IMR-90 (cell line): ENCODE measurements at regions not wholly inside any gene's neighbourhood (a gene's known extent, or its start where the extent isn't known, plus 50 kb on each side); places are given as distances from the start of the nearest gene placed in this dataset.

ENCODE experiments used
- ATAC-seq: fragments of 200-7000 bp; cut with Tn5 transposase; 2 replicates; pipeline ENCODE4 v1.9.1; 2020; ENCODE audit warnings: low read depth, mild to moderate bottlenecking, moderate library complexity
- BruUV-seq: library from RNA; stranded (reverse); fragments of 400-500 nt; replicated peaks from 2 replicates; lab custom pipeline; 2021; lab: Mats Ljungman, UMichigan
- CTCF ChIA-PET: fragments of 300-600 bp; formaldehyde crosslinking; extraction: SDS; loops from one replicate; lab custom pipeline; 2021; ENCODE audit warnings: antibody characterized with exemption; lab: Yijun Ruan, JAX
- POLR2A ChIA-PET: fragments of 300-600 bp; sonication (Branson Sonifier 250); formaldehyde crosslinking; loops from one replicate; lab custom pipeline; 2022; ENCODE audit warnings: antibody characterized with exemption; ENCODE audit not compliant: unreplicated experiment; lab: Charles Lee
- DNase-seq: peaks from one replicate; pipeline ENCODE4 v3.0.0; 2013
- H2AFZ ChIP-seq: replicated peaks from 2 replicates; pipeline ENCODE3; 2013; ENCODE audit warnings: low read length, mild to moderate bottlenecking; ENCODE audit not compliant: poor library complexity
- H2AK5ac ChIP-seq: 2 replicates; pipeline ENCODE4 v1.6.1; 2013; ENCODE audit warnings: low read depth, low read length, inconsistent platforms
- H2AK9ac ChIP-seq: replicated peaks from 2 replicates; pipeline ENCODE3; 2013; ENCODE audit warnings: mild to moderate bottlenecking, low read depth, low read length, moderate library complexity; ENCODE audit not compliant: poor library complexity
- H2BK120ac ChIP-seq: 2 replicates; pipeline ENCODE4 v1.6.1; 2013; ENCODE audit warnings: low read depth, low read length, inconsistent platforms
- H2BK15ac ChIP-seq: 3 replicates; pipeline ENCODE4 v1.6.1; 2013; ENCODE audit warnings: low read depth, low read length, inconsistent platforms
- H2BK20ac ChIP-seq: 2 replicates; pipeline ENCODE4 v1.6.1; 2013; ENCODE audit warnings: low read depth, mild to moderate bottlenecking, inconsistent platforms, low read length, moderate library complexity
- H2BK5ac ChIP-seq: 2 replicates; pipeline ENCODE4 v1.6.1; 2013; ENCODE audit warnings: mild to moderate bottlenecking, low read depth, low read length, inconsistent platforms; ENCODE audit not compliant: poor library complexity, severe bottlenecking
- H3K14ac ChIP-seq: replicated peaks from 2 replicates; pipeline ENCODE4 v1.6.1; 2013; ENCODE audit warnings: low read depth, low read length, inconsistent platforms
- H3K18ac ChIP-seq: 2 replicates; pipeline ENCODE4 v1.6.1; 2013; ENCODE audit warnings: low read depth, low read length, control low read depth
- H3K23ac ChIP-seq: 2 replicates; pipeline ENCODE4 v1.6.1; 2013; ENCODE audit warnings: low read depth, low read length, inconsistent platforms
- H3K27ac ChIP-seq: 2 replicates; pipeline ENCODE4 v1.5.1; 2013; ENCODE audit warnings: mild to moderate bottlenecking, control low read depth, low read length; ENCODE audit not compliant: insufficient read depth
- H3K27me3 ChIP-seq: 2 replicates; pipeline ENCODE4 v1.6.1; 2013; ENCODE audit warnings: low read length; ENCODE audit not compliant: control insufficient read depth, insufficient read depth
- H3K36me3 ChIP-seq: 2 replicates; pipeline ENCODE4 v1.6.1; 2013; ENCODE audit warnings: low read length, mixed read lengths; ENCODE audit not compliant: control insufficient read depth, insufficient read depth
- H3K4ac ChIP-seq: 2 replicates; pipeline ENCODE4 v1.6.1; 2013; ENCODE audit warnings: low read depth, low read length, inconsistent platforms
- H3K4me1 ChIP-seq: 2 replicates; pipeline ENCODE4 v1.6.1; 2013; ENCODE audit warnings: low read length, mixed read lengths; ENCODE audit not compliant: control insufficient read depth, insufficient read depth
- H3K4me2 ChIP-seq: 2 replicates; pipeline ENCODE4 v1.6.1; 2013; ENCODE audit warnings: low read depth, mild to moderate bottlenecking, control low read depth, low read length, moderate library complexity
- H3K4me3 ChIP-seq: 2 replicates; pipeline ENCODE4 v1.5.1; 2013; ENCODE audit warnings: low read depth, mild to moderate bottlenecking, control low read depth, low read length, moderate library complexity; ENCODE audit not compliant: insufficient read depth
- H3K56ac ChIP-seq: 2 replicates; pipeline ENCODE4 v1.6.1; 2013; ENCODE audit warnings: low read length, inconsistent platforms; ENCODE audit not compliant: insufficient read depth; ENCODE audit errors: extremely low read depth
- H3K79me1 ChIP-seq, 2 experiments: 2 replicates each; pipeline ENCODE4 v1.6.1; 2013; ENCODE audit warnings: low read length in 2 of 2, inconsistent platforms in 1 of 2, low read depth in 1 of 2
- H3K9ac ChIP-seq: 2 replicates; pipeline ENCODE4 v1.6.1; 2013; ENCODE audit warnings: low read depth, low read length, control low read depth
- H3K9me1 ChIP-seq: 2 replicates; pipeline ENCODE4 v1.6.1; 2013; ENCODE audit warnings: low read length, inconsistent platforms; ENCODE audit not compliant: insufficient read depth
- H3K9me3 ChIP-seq: 2 replicates; pipeline ENCODE4 v1.6.1; 2013; ENCODE audit warnings: low read length; ENCODE audit not compliant: control insufficient read depth, insufficient read depth
- H4K20me1 ChIP-seq: 2 replicates; pipeline ENCODE4 v1.6.1; 2013; ENCODE audit warnings: low read length, inconsistent platforms; ENCODE audit not compliant: insufficient read depth
- H4K5ac ChIP-seq: 2 replicates; pipeline ENCODE4 v1.6.1; 2013; ENCODE audit warnings: mild to moderate bottlenecking, low read depth, low read length, control low read depth
- H4K8ac ChIP-seq, 2 experiments: 2 replicates each; pipeline ENCODE4 v1.6.1; 2013; ENCODE audit warnings: low read depth in 2 of 2, low read length in 2 of 2, control low read depth in 1 of 2, inconsistent platforms in 1 of 2
- H4K91ac ChIP-seq: 2 replicates; pipeline ENCODE4 v1.6.1; 2013; ENCODE audit warnings: low read depth, low read length, inconsistent platforms; ENCODE audit not compliant: insufficient read depth
- BHLHE40 ChIP-seq: fragments of 150-350 bp; IDR thresholded peaks from 2 replicates; pipeline ENCODE4 v1.6.1; 2016; ENCODE audit warnings: mild to moderate bottlenecking, low read depth, low read length
- CEBPB ChIP-seq: IDR thresholded peaks from 2 replicates; pipeline ENCODE4 v1.6.1; 2012; ENCODE audit warnings: low read depth, low read length, improper control_type of control experiment
- CHD1 ChIP-seq: IDR thresholded peaks from 2 replicates; pipeline ENCODE4 v1.6.1; 2012; ENCODE audit warnings: low read depth, low read length, improper control_type of control experiment
- CTCF ChIP-seq: conservative IDR thresholded peaks from 2 replicates; pipeline ENCODE4 v1.5.1; 2012; ENCODE audit warnings: mild to moderate bottlenecking, low read depth, low read length, improper control_type of control experiment
- ELK1 ChIP-seq: fragments of 150-350 bp; IDR thresholded peaks from 2 replicates; pipeline ENCODE4 v1.6.1; 2016; ENCODE audit warnings: low read depth, mild to moderate bottlenecking, low read length, moderate library complexity, borderline replicate concordance
- FOS ChIP-seq: fragments of 150-350 bp; IDR thresholded peaks from 2 replicates; pipeline ENCODE4 v1.6.1; 2016; ENCODE audit warnings: low read depth, low read length
- MAFK ChIP-seq: IDR thresholded peaks from 2 replicates; pipeline ENCODE4 v1.6.1; 2012; ENCODE audit warnings: low read depth, low read length, improper control_type of control experiment
- MAZ ChIP-seq: IDR thresholded peaks from 2 replicates; pipeline ENCODE4 v1.6.1; 2012; ENCODE audit warnings: low read depth, mild to moderate bottlenecking, low read length, improper control_type of control experiment, moderate library complexity, borderline replicate concordance
- MXI1 ChIP-seq: IDR thresholded peaks from 2 replicates; pipeline ENCODE4 v1.6.1; 2012; ENCODE audit warnings: low read depth, mild to moderate bottlenecking, low read length, moderate library complexity, borderline replicate concordance
- NFE2L2 ChIP-seq: fragments of 150-350 bp; IDR thresholded peaks from 2 replicates; pipeline ENCODE4 v1.6.1; 2016; ENCODE audit warnings: low read depth, mild to moderate bottlenecking, low read length
- POLR2A ChIP-seq: IDR thresholded peaks from 2 replicates; pipeline ENCODE4 v1.6.1; 2012; ENCODE audit warnings: mild to moderate bottlenecking, low read depth, low read length
- RAD21 ChIP-seq: IDR thresholded peaks from 2 replicates; pipeline ENCODE4 v1.6.1; 2012; ENCODE audit warnings: low read length, improper control_type of control experiment
- RCOR1 ChIP-seq: IDR thresholded peaks from 2 replicates; pipeline ENCODE4 v1.6.1; 2012; ENCODE audit warnings: mild to moderate bottlenecking, low read length, improper control_type of control experiment; ENCODE audit not compliant: insufficient replicate concordance
- RFX5 ChIP-seq: IDR thresholded peaks from 2 replicates; pipeline ENCODE4 v1.8.0; 2012; ENCODE audit warnings: low read depth, mild to moderate bottlenecking, low read length, moderate library complexity
- SMC3 ChIP-seq: fragments of 150-350 bp; IDR thresholded peaks from 2 replicates; pipeline ENCODE4 v1.6.1; 2016; ENCODE audit warnings: low read depth, mild to moderate bottlenecking, antibody characterized with exemption, low read length, moderate library complexity
- WGBS, 2 experiments: methylation state at CpG; one replicate each; pipeline versions ENCODE4 v1.1.5 to v1.1.7; 2013; ENCODE audit warnings: missing lambda C conversion rate in 2 of 2; ENCODE audit not compliant: insufficient read length in 1 of 2; ENCODE audit errors: extremely low coverage in 2 of 2; 5-methylcytosine and 5-hydroxymethylcytosine counted together
- dilution Hi-C: fragments of 300-500 bp; cut with HindIII; formaldehyde crosslinking; loops from one replicate; pipeline ENCODE4 v1.14.3; 2018; ENCODE audit warnings: low sequenced_read_pairs; ENCODE audit not compliant: unreplicated experiment
- in situ Hi-C: fragments of 300-500 bp; cut with MboI; formaldehyde crosslinking; loops from 3 replicates; pipeline ENCODE4 v1.14.3; 2019; ENCODE audit warnings: low sequenced_read_pairs, inconsistent platforms, mixed read lengths
- intact Hi-C: fragments of 100-400 bp; cut with micrococcal nuclease; formaldehyde crosslinking; loops from 2 replicates; pipeline ENCODE4 v1.10.0; 2022
- TF ChIP-seq, protein P1 (sequence below): fragments of 150-350 bp; IDR thresholded peaks from 2 replicates; pipeline ENCODE4 v1.6.1; 2017; ENCODE audit warnings: mild to moderate bottlenecking, antibody characterized with exemption, low read length, low read depth

- dilution Hi-C loops (no loop called here), in situ Hi-C loops (no loop called here), intact Hi-C loops (no loop called here)
- H3K79me1 ChIP-seq = no peaks in the 10 kb centered on the region
- no peak overlapping the region for H2AK5ac ChIP-seq
- H3K36me3 ChIP-seq = no peaks in the 10 kb centered on the region
- H4K91ac ChIP-seq = no peak overlapping the region
- no peak overlapping the region for H2BK5ac ChIP-seq
- no peak overlapping the region for H2BK20ac ChIP-seq
- H3K14ac ChIP-seq = no peak overlapping the region
- CTCF ChIA-PET = no interaction called here
- H3K4me3 ChIP-seq = no peak overlapping the region
- BruUV-seq = no TSS peak
- H3K9me1 ChIP-seq = no peaks in the 10 kb centered on the region
- H3K4me1 ChIP-seq = peaks cover 2% of the 10 kb centered on the region; the same call in 1 of the 2 replicates
- no peak overlapping the region for H2AFZ ChIP-seq
- no CpG with 5 or more reads among the region's 5 CpGs for WGBS, 2 experiments
- no peak overlapping the region for H3K9ac ChIP-seq
- H4K8ac ChIP-seq = no peak overlapping the region
- no peak overlapping the region; the same call in 1 of the 2 replicates for H3K18ac ChIP-seq
- H3K56ac ChIP-seq = no peak overlapping the region
- POLR2A ChIA-PET = no interaction called here
- DNase-seq (no peak), ATAC-seq (no peak)
- no peak overlapping the region for H3K4me2 ChIP-seq
- no peak overlapping the region for H3K23ac ChIP-seq
- H4K5ac ChIP-seq = no peak overlapping the region
- no peaks in the 10 kb centered on the region for H4K20me1 ChIP-seq
- no peak overlapping the region for H2BK120ac ChIP-seq
- no peak overlapping the region for H2BK15ac ChIP-seq
- no peaks in the 10 kb centered on the region; the same call in 1 of the 2 replicates for H3K27me3 ChIP-seq
- H2AK9ac ChIP-seq = no peak overlapping the region
- no peaks in the 10 kb centered on the region for H3K9me3 ChIP-seq
- no peak overlapping the region for H3K4ac ChIP-seq
- H3K27ac ChIP-seq = no peak overlapping the region
- TF ChIP-seq FOS (no peak), CHD1 (no peak), MXI1 (no peak), SMC3 (no peak), ELK1 (no peak), RCOR1 (no peak), NFE2L2 (no peak), RAD21 (no peak), RFX5 (no peak), BHLHE40 (no peak), MAZ (no peak), MAFK (no peak), CTCF (no peak), CEBPB (no peak), POLR2A (no peak)
- TF ChIP-seq, protein P1, sequence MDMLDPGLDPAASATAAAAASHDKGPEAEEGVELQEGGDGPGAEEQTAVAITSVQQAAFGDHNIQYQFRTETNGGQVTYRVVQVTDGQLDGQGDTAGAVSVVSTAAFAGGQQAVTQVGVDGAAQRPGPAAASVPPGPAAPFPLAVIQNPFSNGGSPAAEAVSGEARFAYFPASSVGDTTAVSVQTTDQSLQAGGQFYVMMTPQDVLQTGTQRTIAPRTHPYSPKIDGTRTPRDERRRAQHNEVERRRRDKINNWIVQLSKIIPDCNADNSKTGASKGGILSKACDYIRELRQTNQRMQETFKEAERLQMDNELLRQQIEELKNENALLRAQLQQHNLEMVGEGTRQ = no peak
Observed at GRCh38 chr1:14369526-14370213, 228.8 kb upstream of the KAZN start.
